ENCODE measurements at regions not wholly inside any gene's neighbourhood (a gene's known extent, or its start where the extent isn't known, plus 50 kb on each side); places are given as distances from the start of the nearest gene placed in this dataset.

- Histone ChIP-seq H3K4me3 (no peak overlapping the region), H3K4me1 (replicated peaks in 1 of 2) (peaks cover 12 to 13% of the 10 kb centered on the region in 2 donors), H3K27ac (no peak overlapping the region), H3K27me3 (no peaks in the 10 kb centered on the region), H3K9me3 (replicated peaks in 1 of 3) (no peaks in the 10 kb centered on the region), H3K36me3 (replicated peaks in 1 of 2) (no peaks in the 10 kb centered on the region)
- DNase-seq: no peak
- intact Hi-C loops (cut with DNase I): loop anchor here in 1 of 2 donors (10.0 kb wide), 1 partner anchor 512 kb away; the partner anchor contains the start of gene CITED2
- 95 to 98% (median 96%) methylated on average over 3 of the region's 3 CpGs for WGBS, 4 donors
- TF ChIP-seq POLR2A (IDR thresholded peaks at IDR 0.05) (no peak), CTCF (IDR thresholded peaks at IDR 0.05) (no peak)
Measured at GRCh38 chr6:139887275-139887674, 512.8 kb upstream of the CITED2 start.

- no peak for DNase-seq
- H3K27ac ChIP-seq: no peak overlapping the region
- no peaks in the 10 kb centered on the region for H3K9me3 ChIP-seq (replicated peaks in 1 of 3)
- H3K27me3 ChIP-seq: no peaks in the 10 kb centered on the region
- TF ChIP-seq CTCF (IDR thresholded peaks at IDR 0.05) (no peak), POLR2A (IDR thresholded peaks at IDR 0.05) (no peak)
- intact Hi-C loops (cut with DNase I): loop anchor here in 1 of 2 donors (10.0 kb wide), 1 partner anchor 512 kb away; the partner anchor contains the start of gene CITED2
- H3K4me3 ChIP-seq: no peak overlapping the region
- no peaks in the 10 kb centered on the region for H3K36me3 ChIP-seq (replicated peaks in 1 of 2)
- peaks cover 19 to 21% of the 10 kb centered on the region in 2 donors for H3K4me1 ChIP-seq (replicated peaks in 1 of 2)
- 92 to 95% (median 94%) methylated on average over 6 of the region's 6 CpGs for WGBS, 4 donors
Measured at GRCh38 chr6:139886396-139886795, 511.9 kb upstream of the CITED2 start.

GRCh38 chr6:139885909-139886308 lies 511.5 kb upstream of the CITED2 start:
- DNase-seq: no peak
- H3K4me3 ChIP-seq: no peak overlapping the region
- no peak overlapping the region for H3K27ac ChIP-seq
- H3K27me3 ChIP-seq: no peaks in the 10 kb centered on the region
- WGBS, 4 donors: 22 to 55% (median 33%) methylated on average over 1 of the region's 1 CpG
- no peaks in the 10 kb centered on the region for H3K36me3 ChIP-seq (replicated peaks in 1 of 2)
- H3K4me1 ChIP-seq (replicated peaks in 1 of 2): peaks cover 19 to 21% of the 10 kb centered on the region in 2 donors
- no peaks in the 10 kb centered on the region for H3K9me3 ChIP-seq (replicated peaks in 1 of 3)
- intact Hi-C loops (cut with DNase I): loop anchor here in 1 of 2 donors (10.0 kb wide), 1 partner anchor 511 kb away; the partner anchor contains the start of gene CITED2
- TF ChIP-seq CTCF (IDR thresholded peaks at IDR 0.05): no peak
- no peak for TF ChIP-seq POLR2A (IDR thresholded peaks at IDR 0.05)

- peak overlapping the region in 2 of 5 donors; percentile 28 to 61 for H3K27ac ChIP-seq
- no peaks in the 10 kb centered on the region for H3K9me3 ChIP-seq (replicated peaks in 1 of 3)
- intact Hi-C loops (cut with DNase I): loop anchor here in 1 of 2 donors (10.0 kb wide), 1 partner anchor 509 kb away; the partner anchor contains the start of gene CITED2
- peaks cover 19 to 21% of the 10 kb centered on the region in 2 donors for H3K4me1 ChIP-seq (replicated peaks in 1 of 2)
- H3K36me3 ChIP-seq (replicated peaks in 1 of 2): no peaks in the 10 kb centered on the region
- no peak overlapping the region for H3K4me3 ChIP-seq
- TF ChIP-seq CTCF (IDR thresholded peaks at IDR 0.05): no peak
- no peak for TF ChIP-seq POLR2A (IDR thresholded peaks at IDR 0.05)
- no peak for DNase-seq
- WGBS, 4 donors: 75 to 86% (median 85%) methylated on average over 5 of the region's 5 CpGs
- H3K27me3 ChIP-seq: no peaks in the 10 kb centered on the region
Measured at GRCh38 chr6:139883776-139884175, 509.3 kb upstream of the CITED2 start.
